ENCODE measurements at regions not wholly inside any gene's neighbourhood (a gene's known extent, or its start where the extent isn't known, plus 50 kb on each side); places are given as distances from the start of the nearest gene placed in this dataset.

- BruUV-seq (replicated peaks) = no TSS peak
- H3K4me3 ChIP-seq = no peak overlapping the region
- TF ChIP-seq NRF1 (conservative IDR thresholded peaks at IDR 0.05 in 1 of 2, IDR thresholded peaks at IDR 0.05 in 1 of 2) (no peak), CCNT2 (IDR thresholded peaks at IDR 0.05; ENCODE audit: borderline replicate concordance, extremely low read depth, insufficient read length, low read depth, low read length) (no peak), PHB2 (IDR thresholded peaks at IDR 0.05; ENCODE audit: low read depth) (no peak), ESRRB (CRISPR knock-in tag; IDR thresholded peaks at IDR 0.05; ENCODE audit: borderline replicate concordance) (no peak), ZNF324 (CRISPR knock-in tag; IDR thresholded peaks at IDR 0.05) (no peak), RBBP5 (IDR thresholded peaks at IDR 0.05; ENCODE audit: borderline replicate concordance, insufficient read depth, low read length, poor library complexity, severe bottlenecking) (no peak), ZKSCAN8 (CRISPR knock-in tag; IDR thresholded peaks at IDR 0.05) (no peak), NFYB (IDR thresholded peaks at IDR 0.05; ENCODE audit: extremely low read depth, insufficient read length) (no peak), SLC30A9 (CRISPR knock-in tag; IDR thresholded peaks at IDR 0.05) (no peak), RERE (CRISPR knock-in tag; IDR thresholded peaks at IDR 0.05; ENCODE audit: borderline replicate concordance) (no peak), MECOM (CRISPR knock-in tag; IDR thresholded peaks at IDR 0.05) (no peak), XRCC5 (IDR thresholded peaks at IDR 0.05; ENCODE audit: low read depth, low read length) (no peak)
- ChIA-PET CTCF (ENCODE audit: low intra/inter-chr PET ratio) (no interaction called here), POLR2A (no interaction called here)
- H3K9ac ChIP-seq (ENCODE audit: insufficient read depth in 1 of 2, low read depth in 2 of 2, low read length in 2 of 2) = no peak overlapping the region
- intact Hi-C loops (cut with micrococcal nuclease) = no loop called here
- no peak for FAIRE-seq
- no peaks in the 10 kb centered on the region for H3K36me3 ChIP-seq (ENCODE audit: control insufficient read depth, insufficient read depth, low read length)
- H2AFZ ChIP-seq (ENCODE audit: low read depth, low read length) = no peak overlapping the region
- in situ Hi-C loops (cut with MboI) = no loop called here
- 32% methylated on average over 4 of the region's 4 CpGs for WGBS (ENCODE audit: insufficient coverage, low coverage, missing lambda C conversion rate)
- no peak overlapping the region for H3K4me2 ChIP-seq (ENCODE audit: insufficient read depth, low read length)
- no peak for ATAC-seq
- no peaks in the 10 kb centered on the region for H4K20me1 ChIP-seq (replicated peaks; ENCODE audit: control insufficient read depth, insufficient read depth, low read length)
- no peaks in the 10 kb centered on the region for H3K27me3 ChIP-seq (ENCODE audit: control insufficient read depth in 2 of 2, insufficient read depth in 2 of 2, low read length in 2 of 2)
- no peak for DNase-seq (ENCODE audit: extremely low read depth in 1 of 4, low spot score in 3 of 4)
- no peaks in the 10 kb centered on the region for H3K9me1 ChIP-seq (ENCODE audit: control insufficient read depth, insufficient read depth, low read length)
- H3K4me1 ChIP-seq (replicated peaks in 1 of 2; ENCODE audit: control insufficient read depth in 2 of 2, insufficient read depth in 2 of 2, low read length in 2 of 2) = no peaks in the 10 kb centered on the region
- no peaks in the 10 kb centered on the region for H3K9me3 ChIP-seq (replicated peaks; ENCODE audit: control insufficient read depth, insufficient read depth, low read depth, low read length)
- H3K79me2 ChIP-seq (ENCODE audit: control insufficient read depth, insufficient read depth, low read length) = no peaks in the 10 kb centered on the region
- H3K27ac ChIP-seq (ENCODE audit: extremely low read depth, low read depth, low read length) = no peak overlapping the region
These were observed 351.6 kb upstream of the F9 start for GRCh38 chrX:139178980-139179379.
